ENCODE measurements at regions not wholly inside any gene's neighbourhood (a gene's known extent, or its start where the extent isn't known, plus 50 kb on each side); places are given as distances from the start of the nearest gene placed in this dataset.

DNA sequence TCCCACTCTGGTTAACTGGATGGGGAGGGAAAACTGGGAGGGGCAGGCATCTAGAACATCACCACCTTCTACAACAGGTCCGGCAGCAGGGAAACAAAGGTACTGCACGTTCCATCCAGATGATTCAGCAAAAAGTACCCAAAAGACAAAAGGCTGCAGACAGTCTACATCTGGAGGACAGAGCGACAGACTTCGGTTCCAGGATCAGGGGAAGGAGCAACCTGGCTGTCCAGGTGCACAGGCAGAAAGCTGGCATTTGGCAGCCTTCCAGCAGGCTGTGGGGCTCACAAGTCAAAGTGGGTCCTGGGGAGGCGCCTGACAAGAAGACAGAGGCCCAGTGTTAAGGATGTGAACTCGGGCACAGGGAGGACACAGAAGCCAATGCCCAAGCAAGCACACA lies 202.9 kb downstream of the SUCLA2 start:
- DNase-seq: no peak
- WGBS (ENCODE audit: insufficient coverage): 80% methylated on average over 6 of the region's 6 CpGs
- no peaks in the 10 kb centered on the region for H3K9me3 ChIP-seq (ENCODE audit: control insufficient read depth, insufficient read depth, low read length)
- ATAC-seq: no peak
- Mint-ChIP-seq H3K4me1 (no peaks in the 10 kb centered on the region), H3K27me3 (ENCODE audit: low read depth in 2 of 2) (peaks cover 0 to 12% of the 10 kb centered on the region in 2 donors), H3K9me3 (peaks cover 2% of the 10 kb centered on the region in 2 donors), H3K4me3 (no peak overlapping the region), H3K36me3 (no peaks in the 10 kb centered on the region), H3K27ac (no peak overlapping the region)
- intact Hi-C loops (cut with micrococcal nuclease): no loop called here
- no peaks in the 10 kb centered on the region for H3K36me3 ChIP-seq (ENCODE audit: control insufficient read depth, insufficient read depth, low read length)
- no peaks in the 10 kb centered on the region for H3K4me1 ChIP-seq (ENCODE audit: control insufficient read depth, insufficient read depth, low read length)
- no peaks in the 10 kb centered on the region for H3K27me3 ChIP-seq (ENCODE audit: control insufficient read depth, insufficient read depth, low read length)
- no peak overlapping the region for H3K4me3 ChIP-seq (ENCODE audit: low read length)
- no peak for TF ChIP-seq CTCF (IDR thresholded peaks at IDR 0.05)
- no peak overlapping the region for H3K27ac ChIP-seq (ENCODE audit: low read length)

GRCh38 chr13:47796816-47797215 lies 204.3 kb downstream of the SUCLA2 start:
- intact Hi-C loops (cut with micrococcal nuclease): no loop called here
- H3K4me3 Mint-ChIP-seq: no peak overlapping the region
- Histone ChIP-seq H3K27me3 (ENCODE audit: control insufficient read depth, insufficient read depth, low read length) (no peaks in the 10 kb centered on the region), H3K9me3 (ENCODE audit: control insufficient read depth, insufficient read depth, low read length) (no peaks in the 10 kb centered on the region), H3K4me1 (ENCODE audit: control insufficient read depth, insufficient read depth, low read length) (no peaks in the 10 kb centered on the region), H3K36me3 (ENCODE audit: control insufficient read depth, insufficient read depth, low read length) (no peaks in the 10 kb centered on the region), H3K27ac (ENCODE audit: low read length) (no peak overlapping the region), H3K4me3 (ENCODE audit: low read length) (no peak overlapping the region)
- peaks cover 0 to 11% of the 10 kb centered on the region in 2 donors for H3K27me3 Mint-ChIP-seq (ENCODE audit: low read depth in 2 of 2)
- DNase-seq (no peak), ATAC-seq (no peak)
- H3K9me3 Mint-ChIP-seq: peaks cover 2 to 6% of the 10 kb centered on the region in 2 donors
- H3K4me1 Mint-ChIP-seq: no peaks in the 10 kb centered on the region
- TF ChIP-seq CTCF (IDR thresholded peaks at IDR 0.05): no peak
- 87% methylated on average over 10 of the region's 10 CpGs for WGBS (ENCODE audit: insufficient coverage)
- H3K36me3 Mint-ChIP-seq: no peaks in the 10 kb centered on the region
- H3K27ac Mint-ChIP-seq: no peak overlapping the region

- H3K9me3 ChIP-seq (ENCODE audit: control insufficient read depth, insufficient read depth, low read length): peaks cover 8% of the 10 kb centered on the region
Observed at GRCh38 chr13:47794963-47795362, 206.1 kb downstream of the SUCLA2 start.

More at GRCh38 chr13:47794963-47795362, 206.1 kb downstream of the SUCLA2 start:
- TF ChIP-seq CTCF (IDR thresholded peaks at IDR 0.05): no peak
- no peak overlapping the region for H3K27ac ChIP-seq (ENCODE audit: low read length)
- H3K4me1 ChIP-seq (ENCODE audit: control insufficient read depth, insufficient read depth, low read length): no peaks in the 10 kb centered on the region
- no peak overlapping the region for H3K4me3 ChIP-seq (ENCODE audit: low read length)
- ATAC-seq (no peak), DNase-seq (no peak)
- no peak overlapping the region for H3K27ac Mint-ChIP-seq
- H3K27me3 Mint-ChIP-seq (ENCODE audit: low read depth in 2 of 2): peaks cover 0 to 11% of the 10 kb centered on the region in 2 donors
- no peak overlapping the region for H3K4me3 Mint-ChIP-seq
- no peaks in the 10 kb centered on the region for H3K36me3 Mint-ChIP-seq
- H3K4me1 Mint-ChIP-seq: no peaks in the 10 kb centered on the region
- peaks cover 2 to 5% of the 10 kb centered on the region in 2 donors for H3K9me3 Mint-ChIP-seq
- intact Hi-C loops (cut with micrococcal nuclease): no loop called here
- no peaks in the 10 kb centered on the region for H3K27me3 ChIP-seq (ENCODE audit: control insufficient read depth, insufficient read depth, low read length)
- WGBS (ENCODE audit: insufficient coverage): no CpG with 5 or more reads among the region's 2 CpGs
- H3K36me3 ChIP-seq (ENCODE audit: control insufficient read depth, insufficient read depth, low read length): no peaks in the 10 kb centered on the region
